GM18519 (cell line): ENCODE measurements at regions not wholly inside any gene's neighbourhood (a gene's known extent, or its start where the extent isn't known, plus 50 kb on each side); places are given as distances from the start of the nearest gene placed in this dataset.

ENCODE experiments used
- ATAC-seq: cut with Tn5 transposase; IDR thresholded peaks from one replicate; pipeline ENCODE4 v1.9.1; 2021; ENCODE audit warnings: mild to moderate bottlenecking, moderate library complexity; ENCODE audit not compliant: unreplicated experiment, low FRiP score

GRCh38 chr4:89439533-89439932, 131.9 kb upstream of the GPRIN3 start:
- ATAC-seq, result no peak

GRCh38 chr4:89438102-89438831, 130.7 kb upstream of the GPRIN3 start:
- ATAC-seq, result peak; percentile 53

- peak; percentile 77 for ATAC-seq
These were observed 126.9 kb upstream of the GPRIN3 start for GRCh38 chr4:89434364-89434988.

- no peak for ATAC-seq
These were observed 120.2 kb upstream of the GPRIN3 start for GRCh38 chr4:89427782-89428181.

- ATAC-seq, result no peak
These were observed 117.4 kb upstream of the GPRIN3 start for GRCh38 chr4:89425023-89425422.

- no peak for ATAC-seq
These were observed 114.9 kb upstream of the GPRIN3 start for GRCh38 chr4:89422441-89422990.

- ATAC-seq, result no peak
These were observed 112.9 kb upstream of the GPRIN3 start for GRCh38 chr4:89420507-89420906.

- ATAC-seq, result no peak
These were observed 111.6 kb upstream of the GPRIN3 start for GRCh38 chr4:89419111-89419695.

- ATAC-seq, result no peak
These were observed 109.4 kb upstream of the GPRIN3 start for GRCh38 chr4:89416960-89417359.

GRCh38 chr4:89413518-89413917, 105.9 kb upstream of the GPRIN3 start:
- ATAC-seq, result no peak

- ATAC-seq, result no peak
These were observed 104.1 kb upstream of the GPRIN3 start for GRCh38 chr4:89411539-89412309.

GRCh38 chr4:89410687-89411086, 103.1 kb upstream of the GPRIN3 start:
- ATAC-seq, result no peak

- ATAC-seq, result no peak
These were observed 96.9 kb upstream of the GPRIN3 start for GRCh38 chr4:89404530-89404929.

- ATAC-seq, result no peak
These were observed 96.2 kb upstream of the GPRIN3 start for GRCh38 chr4:89403826-89404225.

GRCh38 chr4:89400287-89401035, 92.9 kb upstream of the GPRIN3 start:
- no peak for ATAC-seq

- ATAC-seq, result no peak
These were observed 91.0 kb upstream of the GPRIN3 start for GRCh38 chr4:89398644-89399043.

- ATAC-seq, result no peak
These were observed 90.5 kb upstream of the GPRIN3 start for GRCh38 chr4:89398146-89398545.

- no peak for ATAC-seq
These were observed 89.8 kb upstream of the GPRIN3 start for GRCh38 chr4:89397441-89397840.

- no peak for ATAC-seq
These were observed 74.8 kb upstream of the GPRIN3 start for GRCh38 chr4:89382439-89382838.

- ATAC-seq, result no peak
These were observed 73.4 kb upstream of the GPRIN3 start for GRCh38 chr4:89380980-89381379.
